ENCODE measurements at regions not wholly inside any gene's neighbourhood (a gene's known extent, or its start where the extent isn't known, plus 50 kb on each side); places are given as distances from the start of the nearest gene placed in this dataset.

- no peaks in the 10 kb centered on the region for H3K9me3 ChIP-seq
- H3K36me3 ChIP-seq: no peaks in the 10 kb centered on the region
- intact Hi-C loops (cut with DNase I; ENCODE audit: low total_unique reads): no loop called here
- no peak overlapping the region for H3K27ac ChIP-seq
- no peak for DNase-seq
- H3K27me3 ChIP-seq: no peaks in the 10 kb centered on the region
- H3K4me3 ChIP-seq: no peak overlapping the region
- TF ChIP-seq CTCF (IDR thresholded peaks at IDR 0.05): no peak
- peaks cover 0 to 36% (median 20%) of the 10 kb centered on the region in 4 donors for H3K4me1 ChIP-seq
These were observed 373.9 kb downstream of the ETS1 start for GRCh38 chr11:128213461-128213860.

GRCh38 chr11:128212324-128212723, 375.0 kb downstream of the ETS1 start:
- TF ChIP-seq CTCF (IDR thresholded peaks at IDR 0.05): no peak
- Histone ChIP-seq H3K4me3 (no peak overlapping the region), H3K27ac (no peak overlapping the region), H3K9me3 (no peaks in the 10 kb centered on the region), H3K4me1 (peaks cover 0 to 48% (median 31%) of the 10 kb centered on the region in 4 donors), H3K27me3 (no peaks in the 10 kb centered on the region), H3K36me3 (no peaks in the 10 kb centered on the region)
- intact Hi-C loops (cut with DNase I; ENCODE audit: low total_unique reads): no loop called here
- no peak for DNase-seq

- intact Hi-C loops (cut with DNase I; ENCODE audit: low total_unique reads): no loop called here
- no peaks in the 10 kb centered on the region for H3K9me3 ChIP-seq
- H3K4me1 ChIP-seq: peaks cover 0 to 51% (median 32%) of the 10 kb centered on the region in 4 donors
- no peak overlapping the region for H3K4me3 ChIP-seq
- peak overlapping the region; percentile 2 to 27 for H3K27ac ChIP-seq
- DNase-seq: no peak
- H3K27me3 ChIP-seq: no peaks in the 10 kb centered on the region
- no peaks in the 10 kb centered on the region for H3K36me3 ChIP-seq
- TF ChIP-seq CTCF (IDR thresholded peaks at IDR 0.05): no peak
These were observed 377.0 kb downstream of the ETS1 start for GRCh38 chr11:128210148-128210940.

GRCh38 chr11:128209138-128209435, 378.3 kb downstream of the ETS1 start:
- Histone ChIP-seq H3K9me3 (no peaks in the 10 kb centered on the region), H3K36me3 (no peaks in the 10 kb centered on the region), H3K4me3 (no peak overlapping the region), H3K27ac (peak overlapping the region in 1 of 2 donors; percentile 31), H3K27me3 (no peaks in the 10 kb centered on the region), H3K4me1 (peaks cover 0 to 51% (median 32%) of the 10 kb centered on the region in 4 donors)
- no peak for DNase-seq
- intact Hi-C loops (cut with DNase I; ENCODE audit: low total_unique reads): no loop called here
- no peak for TF ChIP-seq CTCF (IDR thresholded peaks at IDR 0.05)

- no peak for TF ChIP-seq CTCF (IDR thresholded peaks at IDR 0.05)
- Histone ChIP-seq H3K36me3 (no peaks in the 10 kb centered on the region), H3K4me1 (peaks cover 0 to 51% (median 32%) of the 10 kb centered on the region in 4 donors), H3K27me3 (no peaks in the 10 kb centered on the region), H3K9me3 (no peaks in the 10 kb centered on the region), H3K4me3 (no peak overlapping the region), H3K27ac (peak overlapping the region in 1 of 2 donors; percentile 31)
- DNase-seq: peak; percentile 34 to 71
- intact Hi-C loops (cut with DNase I; ENCODE audit: low total_unique reads): no loop called here
These were observed 378.8 kb downstream of the ETS1 start for GRCh38 chr11:128208329-128209137.

All from tibial artery (tissue), 4 donors.